GM21367 (cell line): ENCODE measurements at regions not wholly inside any gene's neighbourhood (a gene's known extent, or its start where the extent isn't known, plus 50 kb on each side); places are given as distances from the start of the nearest gene placed in this dataset.

Source experiments
- ATAC-seq: cut with Tn5 transposase; IDR thresholded peaks from one replicate; pipeline ENCODE4 v1.9.1; 2021; ENCODE audit not compliant: unreplicated experiment

DNA sequence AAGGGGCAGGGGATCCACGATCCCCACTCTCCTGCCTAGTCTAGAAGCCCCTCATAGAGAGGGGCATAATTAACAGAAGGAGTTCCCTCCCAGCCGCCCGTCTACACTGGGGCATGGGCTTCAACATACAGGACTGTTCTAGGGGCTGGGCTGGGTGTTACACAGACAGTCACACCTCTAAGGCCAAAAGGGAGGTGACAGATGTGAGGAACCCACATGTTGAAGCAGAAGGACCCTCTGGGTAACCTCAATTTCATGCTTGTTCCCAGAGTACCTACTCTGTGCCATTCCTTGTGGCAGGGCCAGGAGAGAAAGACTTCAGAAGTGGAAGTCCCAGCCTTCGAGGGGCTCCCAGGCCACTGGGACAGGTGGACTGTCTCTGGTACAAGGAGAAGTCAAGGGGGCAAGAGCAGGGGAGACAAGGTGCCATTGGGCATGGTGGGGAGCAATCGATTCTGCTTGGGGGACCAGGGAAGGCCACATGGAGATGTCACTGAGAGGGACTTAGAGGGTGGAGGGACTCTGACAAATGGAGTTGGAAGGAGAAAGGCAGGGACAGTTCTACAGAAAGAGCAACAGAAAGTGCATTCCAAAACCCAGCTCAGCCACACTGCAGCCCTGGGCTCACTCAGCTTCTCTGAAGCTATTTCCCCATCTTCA lies 71.3 kb downstream of the CPN2 start:
- ATAC-seq = no peak

GRCh38 chr3:194280777-194281176 lies 70.4 kb downstream of the CPN2 start:
- ATAC-seq = no peak

- no peak for ATAC-seq
These were observed 69.8 kb downstream of the CPN2 start for GRCh38 chr3:194281306-194281705.

DNA sequence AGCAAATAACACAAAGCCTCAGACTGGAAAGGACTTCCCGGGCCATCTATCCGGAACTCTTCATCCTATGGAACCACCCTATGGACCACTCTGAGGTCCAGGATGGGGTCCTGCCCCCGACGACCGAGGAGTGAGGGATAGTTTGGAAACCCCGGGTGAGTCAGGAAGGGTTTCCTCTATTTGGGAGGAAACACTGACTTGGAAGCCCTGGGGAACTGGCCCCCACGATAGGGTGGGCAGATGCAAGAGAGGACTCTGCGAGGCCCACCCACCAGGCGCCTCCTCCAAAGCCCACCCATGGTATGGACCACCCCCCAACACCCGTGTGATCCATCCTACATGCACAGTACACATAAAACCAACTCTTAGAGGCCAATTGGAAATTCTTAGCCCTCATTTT lies 69.4 kb downstream of the CPN2 start:
- no peak for ATAC-seq

DNA sequence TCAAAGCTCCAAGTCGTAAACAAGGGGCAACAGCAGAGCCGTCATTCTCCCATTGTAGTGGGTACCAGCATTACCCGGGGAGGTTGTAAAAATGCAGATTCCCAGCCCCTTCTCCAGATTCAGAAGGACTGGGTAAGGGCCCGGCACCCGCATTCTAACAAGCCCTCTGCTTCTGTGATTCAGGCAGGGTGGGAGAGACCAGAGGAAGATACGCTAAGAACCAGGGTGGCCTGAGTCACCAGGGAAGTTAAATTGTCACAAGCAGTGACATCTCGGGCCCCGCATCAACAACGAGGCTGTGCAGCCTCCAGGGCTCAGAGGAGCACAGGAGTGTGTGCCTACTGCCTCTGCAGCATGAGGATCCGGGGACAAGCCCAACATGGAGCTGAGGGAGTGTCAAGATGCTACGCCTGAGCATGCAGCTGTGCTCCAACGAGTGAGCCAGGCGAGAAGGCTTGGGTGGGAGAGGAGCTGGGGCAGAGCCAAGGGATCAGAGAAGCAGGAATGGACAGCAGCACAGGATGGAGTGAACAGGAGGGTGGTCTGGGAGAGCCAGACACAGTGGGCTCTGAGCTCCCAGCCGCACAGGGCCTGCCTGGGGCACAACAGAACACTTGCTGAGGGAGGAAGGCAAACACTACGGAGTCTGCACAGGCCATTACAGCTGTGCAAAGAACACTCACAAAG lies 68.5 kb downstream of the CPN2 start:
- ATAC-seq = no peak

DNA sequence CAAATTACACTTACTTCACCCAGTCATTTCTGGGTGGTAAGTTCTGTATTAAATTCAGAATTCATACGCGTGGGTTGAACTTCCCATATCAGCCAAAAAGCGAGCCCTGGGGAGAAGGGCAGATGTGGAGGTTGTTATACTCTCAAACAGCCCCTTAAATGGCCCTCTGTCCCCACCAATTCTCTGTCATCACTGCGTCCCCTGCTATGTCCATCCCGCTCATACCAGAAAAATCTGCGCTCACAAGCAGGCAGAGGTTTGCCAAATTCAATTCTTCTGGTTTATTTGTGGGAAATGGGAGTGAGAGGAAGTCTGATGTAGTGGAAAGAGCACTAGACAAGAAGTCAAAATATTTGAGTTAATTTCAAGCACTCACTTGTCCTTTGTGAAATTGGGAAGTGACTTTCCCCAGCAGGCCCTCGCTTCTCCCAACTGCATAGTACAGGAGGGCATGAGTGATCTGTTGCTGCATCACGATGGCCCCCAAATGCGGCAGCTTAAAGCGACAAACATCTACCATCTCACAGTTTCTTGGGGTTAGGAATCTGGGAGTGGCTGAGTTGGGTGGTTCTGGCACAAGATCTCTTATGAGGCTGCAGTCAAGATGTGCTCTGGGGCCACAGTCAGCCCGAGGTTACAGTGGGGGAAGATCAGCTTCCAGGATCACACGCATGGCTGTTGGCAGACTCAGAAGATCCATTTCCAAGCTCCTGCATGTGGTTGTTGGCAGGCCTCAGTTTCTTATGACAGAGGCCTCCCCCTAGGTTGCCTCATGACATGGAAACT lies 67.7 kb downstream of the CPN2 start:
- ATAC-seq = no peak

DNA sequence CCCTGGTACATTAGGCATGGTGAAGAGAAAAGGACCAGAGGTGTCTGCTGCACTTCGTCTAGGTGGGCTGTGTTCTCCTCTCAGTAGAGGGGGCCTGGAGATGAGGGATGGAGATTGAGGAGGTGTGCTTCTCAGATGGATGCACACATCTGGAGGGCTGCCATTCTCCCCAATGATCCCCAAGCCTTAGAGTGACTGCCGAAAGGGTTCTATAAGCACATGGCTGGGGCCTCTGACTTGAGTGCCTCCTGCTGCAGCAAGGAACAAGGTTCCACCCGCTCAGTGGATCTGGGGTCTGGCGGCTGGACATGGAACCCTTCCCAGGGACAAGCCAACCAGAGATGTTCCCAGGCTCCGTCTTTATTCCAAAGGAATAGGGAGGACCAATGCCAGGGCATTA lies 66.8 kb downstream of the CPN2 start:
- no peak for ATAC-seq

- no peak for ATAC-seq
These were observed 65.9 kb downstream of the CPN2 start for GRCh38 chr3:194285024-194285849.

- ATAC-seq = no peak
These were observed 65.3 kb downstream of the CPN2 start for GRCh38 chr3:194285850-194286197.

GRCh38 chr3:194286375-194287146 lies 64.6 kb downstream of the CPN2 start:
- ATAC-seq = no peak

GRCh38 chr3:194287374-194287773 lies 63.8 kb downstream of the CPN2 start:
- no peak for ATAC-seq

GRCh38 chr3:194287977-194288706 lies 63.0 kb downstream of the CPN2 start:
- no peak for ATAC-seq
